SK-N-SH (cell line): ENCODE measurements at regions not wholly inside any gene's neighbourhood (a gene's known extent, or its start where the extent isn't known, plus 50 kb on each side); places are given as distances from the start of the nearest gene placed in this dataset.

Source experiments
- MEF2A ChIP-seq: IDR thresholded peaks from 2 replicates; pipeline ENCODE4 v1.4.0; 2012; ENCODE audit warnings: low read depth, borderline replicate concordance
- NFIC ChIP-seq: IDR thresholded peaks from 2 replicates; pipeline ENCODE4 v1.4.0; 2012; ENCODE audit warnings: borderline replicate concordance
- POLR2AphosphoS5 ChIP-seq: IDR thresholded peaks from 2 replicates; pipeline ENCODE4 v1.6.1; 2012; ENCODE audit warnings: low read depth, low read length
- SIN3A ChIP-seq: IDR thresholded peaks from 2 replicates; pipeline ENCODE4 v1.6.1; 2012; ENCODE audit warnings: low read depth, mild to moderate bottlenecking, low read length, moderate library complexity, borderline replicate concordance
- TAF1 ChIP-seq: IDR thresholded peaks from 2 replicates; pipeline ENCODE4 v1.6.1; 2012; ENCODE audit warnings: low read depth, mild to moderate bottlenecking, low read length, moderate library complexity, borderline replicate concordance
- TF ChIP-seq, protein P1 (sequence below): IDR thresholded peaks from 2 replicates; pipeline ENCODE4 v1.4.0; 2012; ENCODE audit warnings: low read depth, borderline replicate concordance
- TF ChIP-seq, protein P2 (sequence below): fragments of 200-600 bp; sonication (generic); IDR thresholded peaks from 2 replicates; pipeline ENCODE4 v1.6.1; 2017; ENCODE audit warnings: antibody characterized with exemption, mild to moderate bottlenecking, moderate library complexity
- TF ChIP-seq, protein P3 (sequence below): IDR thresholded peaks from 2 replicates; pipeline ENCODE4 v1.4.0; 2012; ENCODE audit warnings: low read depth, borderline replicate concordance
- TF ChIP-seq, protein P4 (sequence below): IDR thresholded peaks from 2 replicates; pipeline ENCODE4 v1.6.1; 2012; ENCODE audit warnings: mild to moderate bottlenecking, low read depth, low read length, moderate library complexity

DNA sequence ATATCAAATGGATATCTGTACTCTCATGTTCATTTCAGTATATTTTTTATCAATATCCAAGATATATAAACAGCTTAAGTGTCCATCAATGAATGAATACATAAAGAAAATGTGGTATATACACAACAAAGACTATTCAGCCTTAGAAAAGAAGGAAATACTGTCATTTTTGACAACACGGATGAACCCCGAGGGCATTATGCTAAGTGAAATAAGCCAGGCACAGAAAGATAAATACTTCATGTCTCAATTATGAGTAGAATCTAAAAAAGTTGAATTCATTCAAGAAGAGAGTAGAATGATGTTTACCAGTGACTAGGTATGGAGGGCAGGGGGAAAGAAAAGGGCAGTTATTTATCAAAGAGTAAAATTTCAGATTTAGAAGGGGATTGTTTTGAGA is 949.8 kb upstream of the TYRP1 start:
- TF ChIP-seq MEF2A (no peak), NFIC (no peak), SIN3A (no peak), TAF1 (no peak), POLR2AphosphoS5 (no peak)
- TF ChIP-seq, protein P1, sequence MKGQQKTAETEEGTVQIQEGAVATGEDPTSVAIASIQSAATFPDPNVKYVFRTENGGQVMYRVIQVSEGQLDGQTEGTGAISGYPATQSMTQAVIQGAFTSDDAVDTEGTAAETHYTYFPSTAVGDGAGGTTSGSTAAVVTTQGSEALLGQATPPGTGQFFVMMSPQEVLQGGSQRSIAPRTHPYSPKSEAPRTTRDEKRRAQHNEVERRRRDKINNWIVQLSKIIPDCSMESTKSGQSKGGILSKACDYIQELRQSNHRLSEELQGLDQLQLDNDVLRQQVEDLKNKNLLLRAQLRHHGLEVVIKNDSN: no peak
- TF ChIP-seq, protein P2, sequence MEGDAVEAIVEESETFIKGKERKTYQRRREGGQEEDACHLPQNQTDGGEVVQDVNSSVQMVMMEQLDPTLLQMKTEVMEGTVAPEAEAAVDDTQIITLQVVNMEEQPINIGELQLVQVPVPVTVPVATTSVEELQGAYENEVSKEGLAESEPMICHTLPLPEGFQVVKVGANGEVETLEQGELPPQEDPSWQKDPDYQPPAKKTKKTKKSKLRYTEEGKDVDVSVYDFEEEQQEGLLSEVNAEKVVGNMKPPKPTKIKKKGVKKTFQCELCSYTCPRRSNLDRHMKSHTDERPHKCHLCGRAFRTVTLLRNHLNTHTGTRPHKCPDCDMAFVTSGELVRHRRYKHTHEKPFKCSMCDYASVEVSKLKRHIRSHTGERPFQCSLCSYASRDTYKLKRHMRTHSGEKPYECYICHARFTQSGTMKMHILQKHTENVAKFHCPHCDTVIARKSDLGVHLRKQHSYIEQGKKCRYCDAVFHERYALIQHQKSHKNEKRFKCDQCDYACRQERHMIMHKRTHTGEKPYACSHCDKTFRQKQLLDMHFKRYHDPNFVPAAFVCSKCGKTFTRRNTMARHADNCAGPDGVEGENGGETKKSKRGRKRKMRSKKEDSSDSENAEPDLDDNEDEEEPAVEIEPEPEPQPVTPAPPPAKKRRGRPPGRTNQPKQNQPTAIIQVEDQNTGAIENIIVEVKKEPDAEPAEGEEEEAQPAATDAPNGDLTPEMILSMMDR: no peak
- TF ChIP-seq, protein P3, sequence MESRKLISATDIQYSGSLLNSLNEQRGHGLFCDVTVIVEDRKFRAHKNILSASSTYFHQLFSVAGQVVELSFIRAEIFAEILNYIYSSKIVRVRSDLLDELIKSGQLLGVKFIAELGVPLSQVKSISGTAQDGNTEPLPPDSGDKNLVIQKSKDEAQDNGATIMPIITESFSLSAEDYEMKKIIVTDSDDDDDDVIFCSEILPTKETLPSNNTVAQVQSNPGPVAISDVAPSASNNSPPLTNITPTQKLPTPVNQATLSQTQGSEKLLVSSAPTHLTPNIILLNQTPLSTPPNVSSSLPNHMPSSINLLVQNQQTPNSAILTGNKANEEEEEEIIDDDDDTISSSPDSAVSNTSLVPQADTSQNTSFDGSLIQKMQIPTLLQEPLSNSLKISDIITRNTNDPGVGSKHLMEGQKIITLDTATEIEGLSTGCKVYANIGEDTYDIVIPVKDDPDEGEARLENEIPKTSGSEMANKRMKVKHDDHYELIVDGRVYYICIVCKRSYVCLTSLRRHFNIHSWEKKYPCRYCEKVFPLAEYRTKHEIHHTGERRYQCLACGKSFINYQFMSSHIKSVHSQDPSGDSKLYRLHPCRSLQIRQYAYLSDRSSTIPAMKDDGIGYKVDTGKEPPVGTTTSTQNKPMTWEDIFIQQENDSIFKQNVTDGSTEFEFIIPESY: no peak
- TF ChIP-seq, protein P4, sequence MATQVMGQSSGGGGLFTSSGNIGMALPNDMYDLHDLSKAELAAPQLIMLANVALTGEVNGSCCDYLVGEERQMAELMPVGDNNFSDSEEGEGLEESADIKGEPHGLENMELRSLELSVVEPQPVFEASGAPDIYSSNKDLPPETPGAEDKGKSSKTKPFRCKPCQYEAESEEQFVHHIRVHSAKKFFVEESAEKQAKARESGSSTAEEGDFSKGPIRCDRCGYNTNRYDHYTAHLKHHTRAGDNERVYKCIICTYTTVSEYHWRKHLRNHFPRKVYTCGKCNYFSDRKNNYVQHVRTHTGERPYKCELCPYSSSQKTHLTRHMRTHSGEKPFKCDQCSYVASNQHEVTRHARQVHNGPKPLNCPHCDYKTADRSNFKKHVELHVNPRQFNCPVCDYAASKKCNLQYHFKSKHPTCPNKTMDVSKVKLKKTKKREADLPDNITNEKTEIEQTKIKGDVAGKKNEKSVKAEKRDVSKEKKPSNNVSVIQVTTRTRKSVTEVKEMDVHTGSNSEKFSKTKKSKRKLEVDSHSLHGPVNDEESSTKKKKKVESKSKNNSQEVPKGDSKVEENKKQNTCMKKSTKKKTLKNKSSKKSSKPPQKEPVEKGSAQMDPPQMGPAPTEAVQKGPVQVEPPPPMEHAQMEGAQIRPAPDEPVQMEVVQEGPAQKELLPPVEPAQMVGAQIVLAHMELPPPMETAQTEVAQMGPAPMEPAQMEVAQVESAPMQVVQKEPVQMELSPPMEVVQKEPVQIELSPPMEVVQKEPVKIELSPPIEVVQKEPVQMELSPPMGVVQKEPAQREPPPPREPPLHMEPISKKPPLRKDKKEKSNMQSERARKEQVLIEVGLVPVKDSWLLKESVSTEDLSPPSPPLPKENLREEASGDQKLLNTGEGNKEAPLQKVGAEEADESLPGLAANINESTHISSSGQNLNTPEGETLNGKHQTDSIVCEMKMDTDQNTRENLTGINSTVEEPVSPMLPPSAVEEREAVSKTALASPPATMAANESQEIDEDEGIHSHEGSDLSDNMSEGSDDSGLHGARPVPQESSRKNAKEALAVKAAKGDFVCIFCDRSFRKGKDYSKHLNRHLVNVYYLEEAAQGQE: no peak
